GM18873 (cell line): ENCODE measurements at regions not wholly inside any gene's neighbourhood (a gene's known extent, or its start where the extent isn't known, plus 50 kb on each side); places are given as distances from the start of the nearest gene placed in this dataset.

ENCODE experiments used
- ATAC-seq: cut with Tn5 transposase; IDR thresholded peaks from one replicate; pipeline ENCODE4 v1.9.1; 2021; ENCODE audit warnings: mild to moderate bottlenecking, moderate library complexity, moderate number of reproducible peaks; ENCODE audit not compliant: unreplicated experiment, low FRiP score

- ATAC-seq, result no peak
Observed at GRCh38 chr7:145016068-145016467, 180.2 kb upstream of the TPK1 start.

- ATAC-seq, result no peak
Observed at GRCh38 chr7:145009876-145010275, 174.0 kb upstream of the TPK1 start.

GRCh38 chr7:145005601-145006000, 169.7 kb upstream of the TPK1 start:
- no peak for ATAC-seq

- no peak for ATAC-seq
Observed at GRCh38 chr7:144997512-144997911, 161.7 kb upstream of the TPK1 start.

- ATAC-seq, result no peak
Observed at GRCh38 chr7:144995495-144995894, 159.6 kb upstream of the TPK1 start.

GRCh38 chr7:144991041-144991440, 155.2 kb upstream of the TPK1 start:
- ATAC-seq, result no peak

- ATAC-seq, result no peak
Observed at GRCh38 chr7:144987686-144988085, 151.8 kb upstream of the TPK1 start.

GRCh38 chr7:144982133-144982532, 146.3 kb upstream of the TPK1 start:
- ATAC-seq, result no peak

GRCh38 chr7:144975882-144976281, 140.0 kb upstream of the TPK1 start:
- no peak for ATAC-seq

- no peak for ATAC-seq
Observed at GRCh38 chr7:144969787-144970186, 133.9 kb upstream of the TPK1 start.

GRCh38 chr7:144960763-144961162, 124.9 kb upstream of the TPK1 start:
- no peak for ATAC-seq

- ATAC-seq, result no peak
Observed at GRCh38 chr7:144957998-144958397, 122.1 kb upstream of the TPK1 start.

GRCh38 chr7:144955422-144955821, 119.6 kb upstream of the TPK1 start:
- ATAC-seq, result no peak

- no peak for ATAC-seq
Observed at GRCh38 chr7:144941127-144941526, 105.3 kb upstream of the TPK1 start.

- ATAC-seq, result no peak
Observed at GRCh38 chr7:144937199-144937598, 101.3 kb upstream of the TPK1 start.

GRCh38 chr7:144936314-144936713, 100.5 kb upstream of the TPK1 start:
- ATAC-seq, result no peak

GRCh38 chr7:144910411-144910810, 74.6 kb upstream of the TPK1 start:
- ATAC-seq, result no peak

GRCh38 chr7:144908943-144909556, 73.2 kb upstream of the TPK1 start:
- no peak for ATAC-seq

GRCh38 chr7:144908324-144908723, 72.5 kb upstream of the TPK1 start:
- no peak for ATAC-seq

- peak; percentile 57 for ATAC-seq
Observed at GRCh38 chr7:144907577-144907976, 71.7 kb upstream of the TPK1 start.

GRCh38 chr7:144903201-144903600, 67.3 kb upstream of the TPK1 start:
- no peak for ATAC-seq

- ATAC-seq, result no peak
Observed at GRCh38 chr7:144892761-144893160, 56.9 kb upstream of the TPK1 start.
